Activated naive CD4-positive, alpha-beta T cell treated with anti-CD3 and anti-CD28 coated beads, Interleukin-2, amount 50 U/mL, for 72 hours (primary cell): ENCODE measurements at regions not wholly inside any gene's neighbourhood (a gene's known extent, or its start where the extent isn't known, plus 50 kb on each side); places are given as distances from the start of the nearest gene placed in this dataset.

Source experiments
- ATAC-seq, 2 donors: fragments of 150-1000 bp; cut with Tn5 transposase; 2 replicates each; pipeline ENCODE4 v1.10.0; 2021; ENCODE audit warnings: mild to moderate bottlenecking in 2 of 2, moderate library complexity in 2 of 2
- DNase-seq, 2 donors: peaks; one replicate each; pipeline ENCODE4 v3.0.0; 2021 to 2022; ENCODE audit warnings: low spot score in 2 of 2
- H3K27ac Mint-ChIP-seq, 2 donors: one replicate each; pipeline ENCODE4 v1.8.0; 2022; ENCODE audit warnings: mild to moderate bottlenecking in 2 of 2, mixed read lengths in 2 of 2
- H3K36me3 Mint-ChIP-seq, 2 donors: one replicate each; pipeline ENCODE4 v1.8.0; 2022; ENCODE audit warnings: mixed read lengths in 2 of 2
- H3K9me3 Mint-ChIP-seq, 2 donors: one replicate each; pipeline ENCODE4 v1.8.0; 2022; ENCODE audit warnings: mixed read lengths in 2 of 2

DNA sequence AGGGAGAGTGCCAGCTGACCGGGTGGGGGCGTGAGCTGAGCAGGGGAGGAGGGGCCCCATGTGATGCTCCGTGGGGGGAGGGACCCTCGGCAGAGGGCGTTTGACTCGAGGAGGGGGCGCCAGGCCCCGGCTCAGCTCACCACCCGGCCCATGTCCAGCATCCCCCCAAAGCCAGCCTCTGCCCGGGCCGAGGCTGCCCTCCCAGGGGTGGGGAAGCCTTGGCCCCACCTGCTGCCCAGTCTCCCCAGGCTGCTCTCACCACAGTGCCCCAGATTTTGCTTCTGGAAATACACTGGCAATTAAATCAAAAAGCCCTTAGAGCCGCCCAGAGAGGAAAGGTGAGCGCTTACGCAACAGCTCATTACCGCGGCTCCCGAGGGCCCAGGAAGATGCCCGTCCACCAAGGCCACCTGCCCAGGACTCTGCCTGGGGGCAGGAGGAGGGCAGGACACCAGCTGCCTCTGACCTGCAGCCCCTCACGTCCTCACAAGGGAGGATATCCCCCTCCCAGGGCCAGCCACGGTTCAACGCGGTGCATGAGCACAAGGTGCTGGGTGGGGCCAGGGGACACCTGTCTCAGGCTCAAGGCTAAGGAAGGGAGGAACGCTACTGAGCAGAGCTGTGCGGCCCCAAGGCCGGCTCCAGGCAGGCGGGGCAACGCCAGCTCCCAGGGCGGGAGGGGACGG is 70.0 kb upstream of the INPP5A start:
- Mint-ChIP-seq H3K9me3 (peaks cover 0 to 4% of the 10 kb centered on the region in 2 donors), H3K36me3 (no peaks in the 10 kb centered on the region), H3K27ac (no peak overlapping the region)
- DNase-seq (no peak), ATAC-seq (no peak)

DNA sequence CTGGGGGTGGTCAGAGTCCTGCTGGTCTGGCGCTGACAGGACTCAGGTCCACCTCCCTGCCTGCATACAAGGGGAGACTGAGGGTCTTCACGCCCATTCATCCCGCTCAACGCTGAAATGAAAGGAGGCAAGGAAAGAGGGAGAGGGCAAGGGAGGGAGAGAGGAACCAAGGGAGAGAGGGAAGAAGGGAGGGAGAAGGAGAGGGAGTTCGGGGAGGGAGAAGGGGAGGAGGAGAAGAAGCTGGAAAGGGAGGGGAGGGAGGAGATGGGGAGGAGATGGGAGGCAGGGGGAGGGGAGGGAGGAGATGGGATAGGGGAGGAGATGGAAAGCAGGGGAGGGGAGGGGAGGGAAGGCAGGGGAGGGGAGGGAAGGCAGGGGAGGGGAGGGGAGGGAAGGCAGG is 69.4 kb upstream of the INPP5A start:
- DNase-seq (no peak), ATAC-seq (no peak)
- H3K9me3 Mint-ChIP-seq, result peaks cover 0 to 4% of the 10 kb centered on the region in 2 donors
- H3K27ac Mint-ChIP-seq, result no peak overlapping the region
- H3K36me3 Mint-ChIP-seq, result no peaks in the 10 kb centered on the region

DNA sequence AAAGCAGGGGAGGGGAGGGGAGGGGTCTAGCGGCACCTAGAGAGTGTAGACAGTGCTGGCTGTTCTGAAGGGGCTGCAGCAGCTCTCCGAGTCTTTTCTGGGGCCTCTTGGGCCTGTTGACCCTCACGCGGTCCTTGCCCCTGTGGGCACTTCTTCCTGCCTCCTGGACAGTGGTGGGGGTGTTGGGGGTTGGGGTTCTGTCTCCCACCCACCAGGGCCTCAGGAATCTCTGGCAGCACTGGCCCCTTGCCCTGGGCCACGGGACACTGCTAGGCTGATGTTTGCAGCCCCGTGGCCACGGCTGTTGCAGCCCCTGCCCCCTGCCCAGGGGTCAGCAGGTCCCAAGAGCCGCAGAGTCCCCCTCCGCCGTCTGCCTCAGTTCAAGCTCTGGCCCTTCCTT is 68.9 kb upstream of the INPP5A start:
- H3K36me3 Mint-ChIP-seq, result no peaks in the 10 kb centered on the region

DNA sequence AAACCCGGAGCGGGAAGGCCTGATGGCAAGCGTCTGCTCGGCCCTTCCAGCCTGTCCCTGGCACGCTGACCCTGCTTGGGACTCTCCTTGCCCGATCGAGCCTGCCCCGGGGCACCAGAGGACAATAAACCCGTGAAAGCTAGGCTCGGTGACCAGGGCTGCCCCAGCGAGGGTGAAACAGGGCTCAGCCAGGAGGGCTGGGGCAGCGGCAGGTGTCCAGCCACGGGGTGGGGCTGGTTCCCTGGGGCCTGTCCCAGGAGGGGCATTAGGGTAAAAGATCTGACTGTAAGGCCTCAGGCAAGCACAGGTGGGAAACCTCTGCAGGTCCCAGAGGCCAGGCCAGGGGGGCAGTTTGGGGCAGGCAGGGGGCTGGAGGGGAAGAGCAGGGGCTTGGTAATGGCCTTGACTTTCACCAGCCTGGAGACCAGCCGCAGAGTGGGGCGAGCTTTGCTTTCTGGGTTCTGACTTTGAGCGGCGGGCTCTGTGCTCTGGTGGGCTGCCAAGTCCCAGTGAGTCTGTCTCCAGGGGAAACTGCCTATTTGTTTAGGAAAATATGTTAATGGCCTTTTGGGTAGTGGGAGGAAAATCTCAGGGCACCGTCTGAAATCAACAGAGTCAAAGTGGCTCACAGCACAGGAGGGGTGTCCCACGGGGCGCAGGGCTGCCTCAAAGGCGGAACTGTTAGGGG is 68.2 kb upstream of the INPP5A start:
- Mint-ChIP-seq H3K27ac (no peak overlapping the region), H3K36me3 (no peaks in the 10 kb centered on the region), H3K9me3 (peaks cover 0 to 4% of the 10 kb centered on the region in 2 donors)
- DNase-seq (no peak), ATAC-seq (no peak)

More for the DNA sequence above, 68.9 kb upstream of the INPP5A start:
- H3K27ac Mint-ChIP-seq, result no peak overlapping the region
- no peak for ATAC-seq
- DNase-seq, result no peak
- peaks cover 0 to 4% of the 10 kb centered on the region in 2 donors for H3K9me3 Mint-ChIP-seq

DNA sequence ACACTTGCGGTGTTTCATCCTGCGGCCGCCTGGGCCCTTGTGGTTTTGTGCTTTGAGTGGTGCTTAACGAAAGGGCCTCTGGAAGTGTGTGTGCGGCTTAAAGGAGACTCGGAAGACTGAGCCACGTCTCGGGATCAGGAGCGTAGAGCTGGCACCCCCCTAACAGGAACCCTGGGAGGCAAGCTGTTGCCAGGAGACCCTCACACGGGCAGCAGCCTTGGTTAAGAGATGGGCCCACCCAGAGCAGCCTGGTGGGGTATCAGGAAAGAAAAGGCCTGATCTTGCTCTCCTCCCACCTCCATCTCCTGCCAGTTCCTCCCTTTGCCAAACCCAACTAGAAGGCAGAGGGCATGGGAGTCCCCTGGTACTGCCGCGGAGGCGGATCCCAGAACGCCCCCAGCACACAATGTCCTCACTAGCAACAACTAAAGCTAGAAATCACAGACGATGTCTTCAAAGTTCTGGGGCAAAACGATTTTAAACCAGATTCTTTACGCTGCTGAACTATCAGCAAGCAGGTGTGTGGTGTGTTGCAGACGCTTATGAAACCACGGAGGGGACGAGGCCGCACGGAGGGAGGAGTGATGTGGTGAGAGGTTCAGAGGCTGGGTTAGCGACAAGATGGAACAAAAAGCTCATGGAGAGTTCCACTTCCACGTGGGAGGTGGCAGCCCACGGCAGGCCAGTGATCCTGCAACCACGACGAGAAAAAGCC is 67.0 kb upstream of the INPP5A start:
- peak; percentile 57 to 83 for ATAC-seq
- peaks cover 0 to 4% of the 10 kb centered on the region in 2 donors for H3K9me3 Mint-ChIP-seq
- H3K27ac Mint-ChIP-seq, result peak overlapping the region; percentile 50 to 65
- H3K36me3 Mint-ChIP-seq, result no peaks in the 10 kb centered on the region
- DNase-seq, result no peak

DNA sequence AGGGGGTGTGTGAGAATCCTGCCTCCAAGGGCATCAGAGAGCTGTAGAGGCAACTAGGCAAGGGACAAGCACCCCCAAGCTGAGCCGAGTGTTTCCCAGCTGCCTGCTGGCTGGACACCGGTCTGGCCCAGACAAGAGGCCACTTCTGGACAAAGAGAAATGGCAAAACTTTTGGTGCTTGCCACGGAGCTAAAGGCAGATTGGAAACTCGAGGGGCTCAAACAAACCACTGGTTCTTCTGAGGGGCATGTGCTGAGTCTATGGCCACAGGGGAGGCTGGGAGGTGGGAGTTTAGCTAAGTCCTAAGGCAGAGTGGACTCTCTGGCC is 66.5 kb upstream of the INPP5A start:
- no peak for DNase-seq
- Mint-ChIP-seq H3K9me3 (peaks cover 0 to 4% of the 10 kb centered on the region in 2 donors), H3K36me3 (no peaks in the 10 kb centered on the region), H3K27ac (no peak overlapping the region)
- no peak for ATAC-seq

DNA sequence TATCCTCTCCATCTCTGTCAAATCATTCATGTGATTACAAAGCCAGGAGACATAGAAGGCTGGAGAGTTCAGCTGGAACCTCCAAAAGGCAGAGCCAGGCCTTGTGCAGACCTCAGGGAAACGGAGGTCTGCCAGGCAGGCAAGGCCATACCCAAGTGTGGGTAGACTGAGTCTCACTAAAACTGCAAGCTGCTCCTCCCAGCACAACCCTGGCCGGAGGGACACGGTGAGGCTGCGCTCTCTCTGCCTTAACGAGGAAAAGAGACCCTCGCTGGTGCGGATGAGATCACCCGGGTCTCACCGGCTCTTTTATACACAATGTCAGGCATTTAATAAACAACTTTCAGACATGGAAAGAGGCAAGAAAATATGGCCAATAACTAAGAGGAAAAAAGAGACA is 66.1 kb upstream of the INPP5A start:
- no peak for ATAC-seq
- no peak for DNase-seq
- Mint-ChIP-seq H3K27ac (no peak overlapping the region), H3K9me3 (peaks cover 0 to 4% of the 10 kb centered on the region in 2 donors), H3K36me3 (no peaks in the 10 kb centered on the region)

DNA sequence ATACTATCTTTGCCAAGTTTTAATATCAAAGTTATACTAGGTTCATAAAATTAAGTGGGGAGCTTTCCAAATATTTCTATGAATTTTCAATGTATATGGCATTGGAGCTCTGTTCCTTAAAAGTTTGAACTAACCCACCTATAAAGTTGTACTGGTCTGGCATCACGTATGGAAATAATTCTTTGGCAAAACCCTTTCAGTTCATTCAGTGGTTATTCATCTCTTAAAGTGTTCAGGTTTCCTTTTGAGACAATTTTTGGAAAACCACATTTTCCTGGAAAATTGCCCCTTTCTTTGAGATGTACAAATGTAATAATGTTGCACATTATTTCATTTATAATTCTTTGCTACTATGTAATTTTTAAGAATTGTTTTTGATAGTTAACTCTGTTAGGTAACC is 62.5 kb upstream of the INPP5A start:
- no peaks in the 10 kb centered on the region for H3K36me3 Mint-ChIP-seq
- peaks cover 0 to 4% of the 10 kb centered on the region in 2 donors for H3K9me3 Mint-ChIP-seq
- ATAC-seq, result no peak
- H3K27ac Mint-ChIP-seq, result no peak overlapping the region
- no peak for DNase-seq

DNA sequence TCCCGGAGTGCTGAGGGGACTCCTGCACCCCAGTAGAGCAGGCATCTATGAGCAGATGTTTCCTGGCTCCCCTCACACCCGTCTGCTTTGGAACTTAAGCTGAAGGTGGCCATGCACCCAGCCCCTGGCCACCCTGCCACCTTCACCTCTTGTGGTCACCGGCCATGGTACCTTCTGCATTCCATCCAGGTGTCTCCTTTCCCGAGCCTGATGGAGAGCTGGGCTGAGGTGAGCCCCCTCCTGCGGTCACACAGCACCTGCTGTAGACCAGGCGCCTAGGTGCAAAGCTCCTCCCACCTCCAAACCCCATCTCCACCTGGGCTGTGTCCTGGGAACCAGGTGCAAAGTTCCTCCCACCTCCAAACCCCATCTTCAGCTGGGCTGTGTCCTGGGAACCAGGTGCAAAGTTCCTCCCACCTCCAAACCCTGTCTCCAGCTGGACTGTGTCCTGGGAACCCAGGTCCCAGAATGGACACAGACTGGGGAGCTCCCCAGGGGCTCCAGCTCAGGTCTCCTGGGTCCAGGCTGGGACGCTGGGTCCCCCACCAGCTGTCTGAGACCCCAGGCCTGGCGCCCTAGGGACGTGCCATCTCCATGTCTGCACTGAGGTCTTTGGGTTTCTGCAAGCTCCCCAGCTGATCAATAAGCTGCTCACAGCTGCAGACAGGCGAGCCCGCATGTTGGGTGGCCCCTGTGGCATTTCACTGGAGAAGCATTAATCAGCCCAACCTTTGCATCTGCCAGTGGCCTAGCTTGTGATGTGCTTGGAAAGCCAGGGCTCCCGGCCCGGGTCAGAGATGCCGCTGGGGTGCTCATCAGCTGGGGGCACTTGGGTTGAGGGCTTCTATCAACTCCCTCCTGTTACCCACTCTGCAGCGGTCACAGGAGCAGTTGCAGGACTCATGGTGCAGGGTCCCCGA is 61.2 kb upstream of the INPP5A start:
- no peak for ATAC-seq
- H3K9me3 Mint-ChIP-seq, result peaks cover 0 to 4% of the 10 kb centered on the region in 2 donors
- H3K36me3 Mint-ChIP-seq, result no peaks in the 10 kb centered on the region
- DNase-seq, result no peak
- no peak overlapping the region for H3K27ac Mint-ChIP-seq

DNA sequence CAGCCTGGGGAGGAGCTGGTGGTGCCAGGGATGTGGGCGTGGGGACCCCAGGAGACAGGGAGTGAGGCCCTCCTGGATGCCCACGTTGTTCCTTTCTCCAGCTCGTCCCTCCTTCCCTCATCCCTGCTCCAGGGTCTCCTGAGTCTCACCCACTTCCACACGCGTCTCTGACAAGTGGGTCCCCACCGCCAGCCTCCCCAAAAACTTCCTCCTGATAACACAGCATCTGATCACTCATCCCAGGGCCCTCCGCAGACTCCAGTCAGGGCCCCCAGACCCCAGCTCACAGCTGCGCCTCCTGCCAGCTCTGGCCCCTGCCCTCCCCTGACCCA is 60.6 kb upstream of the INPP5A start:
- no peak for DNase-seq
- no peaks in the 10 kb centered on the region for H3K36me3 Mint-ChIP-seq
- no peak for ATAC-seq
- peaks cover 0 to 4% of the 10 kb centered on the region in 2 donors for H3K9me3 Mint-ChIP-seq
- no peak overlapping the region for H3K27ac Mint-ChIP-seq

DNA sequence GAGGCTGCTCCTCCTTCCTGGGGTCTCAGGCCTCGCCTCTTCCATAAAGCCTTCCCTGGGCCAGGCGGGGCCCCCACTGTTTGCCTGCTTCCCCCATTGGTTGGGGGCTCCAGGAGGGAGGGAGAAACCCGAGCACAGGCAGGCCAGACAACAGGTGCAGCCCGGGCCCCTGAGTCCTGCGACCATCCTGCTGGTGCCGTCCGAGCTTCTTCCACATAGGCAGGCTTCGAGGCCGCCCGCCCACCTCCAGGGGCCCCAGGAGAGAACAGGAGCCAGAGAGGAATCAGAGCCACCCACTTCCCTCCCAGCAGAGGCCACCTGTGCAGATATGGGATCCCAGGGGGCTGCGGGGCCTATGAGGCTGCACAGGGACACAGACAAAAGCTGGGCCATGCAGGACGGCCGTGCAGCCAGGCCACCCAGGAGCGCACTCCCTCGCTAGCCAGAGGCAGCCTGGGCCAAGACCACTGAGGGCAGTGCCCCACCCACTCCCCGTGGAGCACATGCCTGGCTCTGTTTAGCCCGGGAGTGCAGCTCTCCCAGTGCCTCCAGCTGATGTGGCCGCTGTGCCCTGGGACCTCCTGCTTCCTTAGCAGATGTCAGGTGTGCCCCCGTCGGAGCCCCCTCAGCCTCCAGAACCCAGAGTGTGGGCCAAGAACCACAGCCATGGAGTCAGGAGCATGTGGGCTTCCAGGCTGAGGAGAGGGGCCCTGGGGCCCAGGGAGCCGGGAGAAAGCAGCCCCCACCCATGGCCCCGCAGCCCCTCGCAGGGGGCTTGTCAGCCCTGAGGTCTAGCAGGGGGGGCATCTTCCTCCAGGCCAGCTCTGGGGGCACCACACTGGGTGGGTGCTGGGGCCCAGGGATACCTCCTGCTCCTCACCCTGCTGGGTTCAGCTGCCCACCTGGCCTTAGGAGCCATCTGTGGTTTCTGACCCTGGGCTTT is 59.9 kb upstream of the INPP5A start:
- DNase-seq, result no peak
- Mint-ChIP-seq H3K27ac (no peak overlapping the region), H3K36me3 (no peaks in the 10 kb centered on the region), H3K9me3 (no peaks in the 10 kb centered on the region)
- no peak for ATAC-seq

DNA sequence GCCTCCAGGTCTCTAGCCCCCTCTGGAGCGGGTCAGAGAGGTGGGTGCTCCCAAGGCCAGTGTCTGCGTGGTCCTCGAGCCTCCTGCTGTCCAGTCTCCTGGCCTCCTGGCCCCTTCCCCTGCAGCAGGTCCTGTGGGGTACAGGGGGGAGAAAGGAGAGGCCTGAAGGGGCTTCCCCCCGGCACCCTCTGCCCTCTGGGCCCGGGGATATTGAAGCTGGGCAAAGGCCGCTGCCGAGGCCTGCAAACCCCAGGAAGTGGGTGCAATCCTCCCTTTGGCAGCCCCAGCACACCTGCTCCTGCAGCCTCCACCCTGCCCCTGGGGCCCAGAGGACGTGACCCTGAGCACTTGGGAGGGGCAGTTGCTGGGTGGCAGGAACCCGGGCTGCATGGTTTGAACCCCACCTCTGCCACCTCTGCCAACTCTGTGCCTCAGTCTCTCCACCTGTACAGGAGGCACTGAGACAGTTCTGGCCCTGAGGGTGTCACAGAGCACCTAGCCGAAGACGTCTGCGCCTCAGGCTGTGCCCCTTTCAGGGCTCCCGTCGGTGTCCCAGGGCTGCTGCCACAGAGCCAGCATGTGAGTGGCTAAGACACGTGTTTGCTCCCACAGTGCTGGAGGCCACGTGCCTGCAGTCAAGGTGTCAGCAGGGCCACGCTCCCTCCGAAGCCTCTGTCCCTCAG is 59.1 kb upstream of the INPP5A start:
- ATAC-seq (no peak), DNase-seq (no peak)
- no peaks in the 10 kb centered on the region for H3K9me3 Mint-ChIP-seq
- H3K27ac Mint-ChIP-seq, result no peak overlapping the region
- H3K36me3 Mint-ChIP-seq, result no peaks in the 10 kb centered on the region

DNA sequence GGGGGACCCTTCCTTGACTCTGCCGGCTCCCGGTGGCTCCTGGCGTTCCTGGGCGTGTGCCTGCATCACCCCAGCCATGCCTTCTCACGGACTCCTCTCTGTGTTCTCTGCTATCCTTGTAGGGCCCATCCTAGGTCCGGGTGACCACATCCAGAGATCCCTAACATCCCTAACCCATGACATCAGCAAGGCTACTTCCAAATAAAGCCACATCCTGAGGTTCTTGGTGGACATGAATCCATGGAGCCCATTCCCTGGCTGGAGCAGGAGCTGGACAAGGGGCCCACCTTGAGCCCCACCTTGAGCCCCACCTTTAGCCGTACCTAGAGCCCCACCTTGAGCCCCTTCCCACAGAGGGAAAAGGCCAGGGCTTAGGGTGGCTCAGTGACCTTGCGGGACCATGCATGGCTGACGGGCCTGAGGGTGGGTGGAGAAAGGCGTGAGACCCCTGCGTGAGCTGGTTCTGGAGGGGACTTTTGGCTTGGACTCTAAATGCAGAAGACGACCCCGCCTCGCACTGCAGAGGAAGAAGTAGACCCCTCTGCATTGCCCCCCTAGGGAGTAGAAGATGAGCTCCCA is 58.5 kb upstream of the INPP5A start:
- H3K9me3 Mint-ChIP-seq, result no peaks in the 10 kb centered on the region
- H3K27ac Mint-ChIP-seq, result no peak overlapping the region
- ATAC-seq (no peak), DNase-seq (no peak)
- no peaks in the 10 kb centered on the region for H3K36me3 Mint-ChIP-seq

DNA sequence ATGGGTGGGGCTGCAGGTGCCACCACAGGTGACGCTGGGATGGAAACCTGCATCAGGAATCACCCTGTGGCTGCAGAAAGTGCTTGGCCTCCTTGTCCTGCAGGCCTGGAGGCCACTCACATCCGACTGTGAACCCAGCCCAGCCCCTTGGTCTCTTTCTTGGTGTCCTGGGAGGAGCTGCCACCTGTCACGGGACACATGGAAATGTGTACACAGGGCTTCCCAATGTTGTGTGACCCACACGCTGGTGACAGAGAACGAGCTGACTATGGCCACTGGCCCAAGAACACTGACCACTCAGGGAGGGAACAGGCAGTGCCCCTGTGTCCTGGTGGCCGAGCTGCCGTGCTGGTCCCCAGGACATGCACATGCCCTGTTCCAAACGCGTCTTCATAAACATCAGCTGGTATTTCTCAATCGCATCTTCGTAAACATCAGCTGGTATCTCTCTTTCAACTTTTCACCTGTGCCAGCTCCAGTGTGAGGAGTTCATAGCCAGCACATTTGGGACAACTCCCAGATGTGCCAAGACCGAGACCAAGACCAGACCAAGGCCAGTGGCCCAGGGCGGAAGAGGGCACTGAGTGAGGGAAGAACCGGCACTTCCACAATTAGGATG is 57.9 kb upstream of the INPP5A start:
- Mint-ChIP-seq H3K27ac (no peak overlapping the region), H3K36me3 (no peaks in the 10 kb centered on the region), H3K9me3 (no peaks in the 10 kb centered on the region)
- ATAC-seq, result no peak
- no peak for DNase-seq

DNA sequence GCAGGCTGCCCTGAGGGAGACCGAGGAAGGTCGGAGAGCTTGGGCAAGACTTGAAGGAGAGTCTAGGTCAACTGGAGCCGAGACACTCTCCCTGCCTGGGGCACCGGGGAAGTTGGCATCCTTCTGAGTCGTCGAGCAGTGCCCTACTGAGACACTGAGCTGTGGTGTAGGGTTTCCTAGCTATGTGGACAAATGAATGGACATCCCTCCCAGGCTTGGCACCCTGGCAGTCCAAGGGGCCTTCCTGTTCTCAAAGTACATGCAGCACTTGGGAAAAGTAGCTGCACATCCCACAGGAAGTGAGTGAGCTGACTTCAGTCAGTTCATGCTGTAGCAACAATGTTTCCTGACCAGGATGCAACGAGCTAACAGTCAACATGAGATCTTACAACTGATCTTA is 57.2 kb upstream of the INPP5A start:
- Mint-ChIP-seq H3K36me3 (no peaks in the 10 kb centered on the region), H3K27ac (no peak overlapping the region), H3K9me3 (no peaks in the 10 kb centered on the region)
- ATAC-seq (no peak), DNase-seq (no peak)
